ENCODE measurements at regions not wholly inside any gene's neighbourhood (a gene's known extent, or its start where the extent isn't known, plus 50 kb on each side); places are given as distances from the start of the nearest gene placed in this dataset.

DNA sequence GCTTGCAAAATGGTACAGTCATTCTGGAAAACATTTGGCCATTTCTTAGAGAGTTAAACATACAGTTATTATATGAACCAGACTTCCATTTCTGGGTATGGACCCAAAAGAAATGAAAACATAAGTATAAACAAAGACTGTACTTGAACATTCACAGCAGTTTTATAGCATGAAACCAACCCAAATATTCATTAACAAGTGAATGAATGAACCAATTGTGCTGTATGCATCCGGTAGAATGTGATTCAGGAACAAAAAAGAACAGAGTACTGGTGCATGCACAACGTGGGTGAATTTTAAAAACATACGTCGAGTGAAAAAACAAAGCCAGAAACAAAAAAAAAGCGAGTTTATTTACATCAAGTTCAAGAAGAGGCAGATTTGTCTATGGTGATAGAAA, 1085.8 kb upstream of the AUTS2 start:
- no peaks in the 10 kb centered on the region for H3K27me3 ChIP-seq
- WGBS: 87% methylated on average over 5 of the region's 5 CpGs
- H3K4me3 ChIP-seq: no peak overlapping the region
- TF ChIP-seq EP300 (IDR thresholded peaks at IDR 0.05): no peak
- no peak for TF ChIP-seq POLR2AphosphoS5 (IDR thresholded peaks at IDR 0.05)
- no peak for TF ChIP-seq POLR2A (IDR thresholded peaks at IDR 0.05; ENCODE audit: low read depth)
- TF ChIP-seq CTCF (IDR thresholded peaks at IDR 0.05): no peak
- H3K9me3 ChIP-seq: peaks cover 0 to 11% (median 7%) of the 10 kb centered on the region in 4 donors
- H3K4me1 ChIP-seq: no peaks in the 10 kb centered on the region
- no peak overlapping the region for H3K27ac ChIP-seq (replicated peaks in 1 of 4)
- intact Hi-C loops (cut with DNase I): no loop called here
- no peak for DNase-seq (ENCODE audit: extremely low spot score)
- H3K36me3 ChIP-seq: no peaks in the 10 kb centered on the region

- no peak for DNase-seq (ENCODE audit: extremely low spot score)
- H3K36me3 ChIP-seq: no peaks in the 10 kb centered on the region
- H3K27me3 ChIP-seq: no peaks in the 10 kb centered on the region
- H3K27ac ChIP-seq (replicated peaks in 1 of 4): no peak overlapping the region
- no peak overlapping the region for H3K4me3 ChIP-seq
- H3K4me1 ChIP-seq: no peaks in the 10 kb centered on the region
- intact Hi-C loops (cut with DNase I): no loop called here
- H3K9me3 ChIP-seq: no peaks in the 10 kb centered on the region
- TF ChIP-seq CTCF (IDR thresholded peaks at IDR 0.05) (no peak), EP300 (IDR thresholded peaks at IDR 0.05) (no peak), POLR2AphosphoS5 (IDR thresholded peaks at IDR 0.05) (no peak), POLR2A (IDR thresholded peaks at IDR 0.05; ENCODE audit: low read depth) (no peak)
- 91% methylated on average over 4 of the region's 4 CpGs for WGBS
Observed at GRCh38 chr7:68518060-68518459, 1080.2 kb upstream of the AUTS2 start.

DNA sequence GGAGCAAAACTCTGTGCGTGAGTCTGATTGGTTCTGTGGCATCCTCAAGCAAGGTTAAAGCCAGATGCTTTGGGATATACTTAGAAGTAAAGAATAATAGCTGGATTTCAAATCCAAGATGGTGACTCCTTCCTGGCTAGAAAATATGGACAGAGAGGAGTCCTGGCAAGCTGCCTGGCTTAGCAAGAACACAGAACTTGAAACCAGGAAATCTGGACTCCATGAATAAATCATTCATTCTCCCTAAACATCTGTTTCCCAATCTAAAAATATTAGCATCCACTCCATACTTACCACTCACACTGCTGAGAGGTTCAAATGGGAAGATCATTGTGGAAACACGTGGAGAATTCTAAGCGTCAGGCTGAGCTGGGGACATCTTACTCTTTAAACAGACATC, 1074.1 kb upstream of the AUTS2 start:
- TF ChIP-seq EP300 (IDR thresholded peaks at IDR 0.05) (no peak), CTCF (IDR thresholded peaks at IDR 0.05) (no peak), POLR2A (IDR thresholded peaks at IDR 0.05; ENCODE audit: low read depth) (no peak), POLR2AphosphoS5 (IDR thresholded peaks at IDR 0.05) (no peak)
- H3K36me3 ChIP-seq: no peaks in the 10 kb centered on the region
- no peak overlapping the region for H3K27ac ChIP-seq (replicated peaks in 1 of 4)
- H3K4me1 ChIP-seq: no peaks in the 10 kb centered on the region
- WGBS: 77% methylated on average over 3 of the region's 3 CpGs
- intact Hi-C loops (cut with DNase I): no loop called here
- DNase-seq (ENCODE audit: extremely low spot score): no peak
- H3K4me3 ChIP-seq: no peak overlapping the region
- no peaks in the 10 kb centered on the region for H3K27me3 ChIP-seq
- H3K9me3 ChIP-seq: no peaks in the 10 kb centered on the region

- 94% methylated on average over 4 of the region's 4 CpGs for WGBS
- H3K4me1 ChIP-seq: no peaks in the 10 kb centered on the region
- H3K9me3 ChIP-seq: no peaks in the 10 kb centered on the region
- intact Hi-C loops (cut with DNase I): no loop called here
- no peak for TF ChIP-seq POLR2A (IDR thresholded peaks at IDR 0.05; ENCODE audit: low read depth)
- no peak for TF ChIP-seq EP300 (IDR thresholded peaks at IDR 0.05)
- no peak for TF ChIP-seq CTCF (IDR thresholded peaks at IDR 0.05)
- no peak for TF ChIP-seq POLR2AphosphoS5 (IDR thresholded peaks at IDR 0.05)
- H3K36me3 ChIP-seq: no peaks in the 10 kb centered on the region
- H3K27me3 ChIP-seq: no peaks in the 10 kb centered on the region
- H3K27ac ChIP-seq (replicated peaks in 1 of 4): no peak overlapping the region
- DNase-seq (ENCODE audit: extremely low spot score): no peak
- H3K4me3 ChIP-seq: no peak overlapping the region
Observed at GRCh38 chr7:68529221-68529620, 1069.1 kb upstream of the AUTS2 start.

DNA sequence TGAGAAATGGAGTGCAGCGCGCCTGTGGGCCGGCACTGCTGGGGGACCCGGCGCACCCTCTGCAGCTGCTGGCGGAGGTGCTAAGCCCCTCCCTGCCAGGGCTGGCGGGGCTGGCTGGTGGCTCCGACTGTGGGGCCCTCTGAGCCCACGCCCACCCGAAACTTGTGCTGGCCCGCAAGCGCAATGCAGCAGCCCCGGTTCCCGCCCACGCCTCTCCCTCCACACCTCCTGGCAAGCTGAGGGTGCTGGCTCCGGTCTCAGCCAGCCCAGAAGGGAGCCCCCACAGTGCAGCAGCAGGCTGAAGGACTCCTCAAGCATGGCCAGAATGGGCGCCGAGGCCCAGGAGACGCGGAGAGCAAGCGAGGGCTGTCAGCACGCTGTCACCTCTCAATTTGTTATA, 1063.0 kb upstream of the AUTS2 start:
- H3K36me3 ChIP-seq: no peaks in the 10 kb centered on the region
- WGBS: 85% methylated on average over 6 of the region's 22 CpGs
- no peak overlapping the region for H3K4me3 ChIP-seq
- no peak overlapping the region for H3K27ac ChIP-seq (replicated peaks in 1 of 4)
- H3K9me3 ChIP-seq: no peaks in the 10 kb centered on the region
- TF ChIP-seq EP300 (IDR thresholded peaks at IDR 0.05): no peak
- TF ChIP-seq POLR2AphosphoS5 (IDR thresholded peaks at IDR 0.05): no peak
- no peak for TF ChIP-seq CTCF (IDR thresholded peaks at IDR 0.05)
- no peak for TF ChIP-seq POLR2A (IDR thresholded peaks at IDR 0.05; ENCODE audit: low read depth)
- DNase-seq (ENCODE audit: extremely low spot score): no peak
- no peaks in the 10 kb centered on the region for H3K4me1 ChIP-seq
- H3K27me3 ChIP-seq: no peaks in the 10 kb centered on the region
- intact Hi-C loops (cut with DNase I): no loop called here

Measured in esophagus muscularis mucosa (tissue), 4 donors.